WTC11 (cell line): ENCODE measurements at regions not wholly inside any gene's neighbourhood (a gene's known extent, or its start where the extent isn't known, plus 50 kb on each side); places are given as distances from the start of the nearest gene placed in this dataset.

ENCODE experiments used
- ATAC-seq: fragments of 200-7000 bp; cut with Tn5 transposase; 2 replicates; pipeline ENCODE4 v1.10.0; 2021; ENCODE audit warnings: mild to moderate bottlenecking, moderate library complexity
- CTCF ChIA-PET: fragments of 300-600 bp; sonication (Branson Sonifier 250); formaldehyde crosslinking; loops from one replicate; lab custom pipeline; 2021; ENCODE audit warnings: antibody characterized with exemption; lab: Charles Lee
- POLR2A ChIA-PET: fragments of 350-600 bp; sonication (Branson Sonifier 250); formaldehyde crosslinking; loops from one replicate; lab custom pipeline; 2021; ENCODE audit warnings: antibody characterized with exemption; lab: Charles Lee
- DNase-seq: peaks from one replicate; pipeline ENCODE4 v3.0.0; 2021; ENCODE audit warnings: low spot score
- H3K27ac Mint-ChIP-seq: 2 replicates; pipeline ENCODE4 v1.8.0; 2021; ENCODE audit warnings: mixed read lengths
- H3K27me3 Mint-ChIP-seq: 2 replicates; pipeline ENCODE4 v1.8.0; 2021; ENCODE audit warnings: low read depth, mild to moderate bottlenecking, moderate library complexity, mixed read lengths
- H3K36me3 Mint-ChIP-seq: 2 replicates; pipeline ENCODE4 v1.8.0; 2021; ENCODE audit warnings: mixed read lengths
- H3K4me1 Mint-ChIP-seq: 2 replicates; pipeline ENCODE4 v1.8.0; 2022; ENCODE audit warnings: mixed read lengths
- H3K4me3 Mint-ChIP-seq: 2 replicates; pipeline ENCODE4 v1.8.0; 2021; ENCODE audit warnings: mild to moderate bottlenecking, moderate library complexity, mixed read lengths
- H3K9me3 Mint-ChIP-seq: 2 replicates; pipeline ENCODE4 v1.8.0; 2021; ENCODE audit warnings: mixed read lengths
- AFF4 ChIP-seq: sonication (generic); formaldehyde crosslinking; IDR thresholded peaks from 2 replicates; pipeline ENCODE4 v1.8.1; 2023; ENCODE audit warnings: mild to moderate bottlenecking, missing genetic modification reagents, borderline replicate concordance
- AR ChIP-seq: fragments of 250-450 bp; sonication (Bioruptor Pico); IDR thresholded peaks from 2 replicates; pipeline ENCODE4 v1.9.0; 2021; ENCODE audit warnings: mild to moderate bottlenecking
- ARID4B ChIP-seq: sonication (generic); formaldehyde crosslinking; IDR thresholded peaks from 2 replicates; pipeline ENCODE4 v1.8.0; 2023; ENCODE audit warnings: missing genetic modification reagents, mild to moderate bottlenecking, borderline replicate concordance
- ATF6 ChIP-seq: sonication (generic); formaldehyde crosslinking; IDR thresholded peaks from 2 replicates; pipeline ENCODE4 v1.8.1; 2023; ENCODE audit warnings: mild to moderate bottlenecking, missing genetic modification reagents
- ELF4 ChIP-seq: sonication (generic); formaldehyde crosslinking; IDR thresholded peaks from 2 replicates; pipeline ENCODE4 v1.8.1; 2022; ENCODE audit warnings: low read depth, mild to moderate bottlenecking, moderate library complexity, missing genetic modification reagents
- EMX1 ChIP-seq: fragments of 250-450 bp; sonication (Bioruptor Pico); IDR thresholded peaks from 2 replicates; pipeline ENCODE4 v1.8.0; 2021; ENCODE audit warnings: mild to moderate bottlenecking
- ERG ChIP-seq: fragments of 250-450 bp; sonication (Bioruptor Pico); IDR thresholded peaks from 2 replicates; pipeline ENCODE4 v1.8.0; 2021; ENCODE audit warnings: mild to moderate bottlenecking
- IRF2 ChIP-seq: sonication (generic); formaldehyde crosslinking; IDR thresholded peaks from 2 replicates; pipeline ENCODE4 v1.8.0; 2022; ENCODE audit warnings: low read depth, missing genetic modification reagents, borderline replicate concordance
- STAT6 ChIP-seq: sonication (generic); formaldehyde crosslinking; conservative IDR thresholded peaks from 2 replicates; pipeline ENCODE4 v1.8.1; 2023; ENCODE audit warnings: mild to moderate bottlenecking, low read depth, missing genetic modification reagents, moderate library complexity
- TP53 ChIP-seq: sonication (generic); formaldehyde crosslinking; IDR thresholded peaks from 2 replicates; pipeline ENCODE4 v1.8.1; 2023; ENCODE audit warnings: mild to moderate bottlenecking, missing genetic modification reagents
- USF2 ChIP-seq: sonication (generic); formaldehyde crosslinking; IDR thresholded peaks from 2 replicates; pipeline ENCODE4 v1.8.1; 2023; ENCODE audit warnings: mild to moderate bottlenecking, missing genetic modification reagents, moderate library complexity
- ZBTB21 ChIP-seq: sonication (generic); formaldehyde crosslinking; IDR thresholded peaks from 2 replicates; pipeline ENCODE4 v1.8.1; 2023; ENCODE audit warnings: mild to moderate bottlenecking, missing genetic modification reagents, borderline replicate concordance
- ZMAT4 ChIP-seq: fragments of 250-450 bp; sonication (Bioruptor Pico); IDR thresholded peaks from 2 replicates; pipeline ENCODE4 v1.9.0; 2021; ENCODE audit warnings: mild to moderate bottlenecking
- ZNF232 ChIP-seq: sonication (generic); formaldehyde crosslinking; IDR thresholded peaks from 2 replicates; pipeline ENCODE4 v1.8.0; 2022; ENCODE audit warnings: mild to moderate bottlenecking, missing genetic modification reagents
- ZNF317 ChIP-seq: sonication (generic); formaldehyde crosslinking; IDR thresholded peaks from 2 replicates; pipeline ENCODE4 v1.8.1; 2023; ENCODE audit warnings: low read depth, mild to moderate bottlenecking, moderate library complexity, missing genetic modification reagents, borderline replicate concordance
- ZNF512 ChIP-seq: sonication (generic); formaldehyde crosslinking; IDR thresholded peaks from 2 replicates; pipeline ENCODE4 v1.8.1; 2022; ENCODE audit warnings: missing genetic modification reagents, borderline replicate concordance

GRCh38 chr4:179625406-179625805 lies 2183.2 kb upstream of the AGA start:
- no peak overlapping the region for H3K4me3 Mint-ChIP-seq
- no peaks in the 10 kb centered on the region for H3K36me3 Mint-ChIP-seq
- no peaks in the 10 kb centered on the region for H3K27me3 Mint-ChIP-seq
- ChIA-PET CTCF (interaction anchor here (0.9 kb wide), 1 partner anchor 1026 kb away, joined by 3 read pairs; no protein-coding TSS in a partner anchor), POLR2A (no interaction called here)
- DNase-seq (no peak), ATAC-seq (peak; percentile 36)
- H3K9me3 Mint-ChIP-seq, result no peaks in the 10 kb centered on the region
- no peak overlapping the region for H3K27ac Mint-ChIP-seq
- H3K4me1 Mint-ChIP-seq, result 0 out of 2 replicates have a peak, but pooled peaks cover 5% of the 10 kb centered on the region
- TF ChIP-seq AFF4 (no peak), ATF6 (no peak), ZBTB21 (no peak), ZMAT4 (CRISPR knock-in tag) (no peak), ZNF317 (CRISPR knock-in tag) (no peak), AR (no peak), EMX1 (CRISPR knock-in tag) (no peak), ERG (CRISPR knock-in tag) (no peak), IRF2 (no peak), ARID4B (no peak), ZNF512 (CRISPR knock-in tag) (no peak), ELF4 (CRISPR knock-in tag) (no peak), USF2 (no peak), STAT6 (CRISPR knock-in tag) (no peak), ZNF232 (CRISPR knock-in tag) (no peak), TP53 (no peak)
